Central memory CD8-positive, alpha-beta T cell (primary cell): ENCODE measurements at regions not wholly inside any gene's neighbourhood (a gene's known extent, or its start where the extent isn't known, plus 50 kb on each side); places are given as distances from the start of the nearest gene placed in this dataset.

Experiments
- ATAC-seq: fragments of 150-1000 bp; cut with Tn5 transposase; replicated peaks from 2 replicates; pipeline ENCODE4 v1.10.0; 2022; ENCODE audit warnings: mild to moderate bottlenecking, moderate FRiP score, moderate number of reproducible peaks; ENCODE audit not compliant: poor library complexity, severe bottlenecking; ENCODE audit errors: extremely low read depth
- DNase-seq, 2 donors: peaks; one replicate each; pipeline ENCODE4 v3.0.0; 2021; ENCODE audit warnings: low spot score in 2 of 2
- H3K27ac Mint-ChIP-seq: one replicate; pipeline ENCODE4 v1.8.0; 2022; ENCODE audit warnings: low read depth, mild to moderate bottlenecking, moderate library complexity, mixed read lengths
- H3K27me3 Mint-ChIP-seq: one replicate; pipeline ENCODE4 v1.8.0; 2022; ENCODE audit warnings: mixed read lengths
- H3K36me3 Mint-ChIP-seq: one replicate; pipeline ENCODE4 v1.8.0; 2022; ENCODE audit warnings: mild to moderate bottlenecking, moderate library complexity, mixed read lengths; ENCODE audit not compliant: insufficient read depth
- H3K4me1 Mint-ChIP-seq: one replicate; pipeline ENCODE4 v1.8.0; 2022; ENCODE audit warnings: mixed read lengths
- H3K4me3 Mint-ChIP-seq: one replicate; pipeline ENCODE4 v1.8.0; 2022; ENCODE audit warnings: mild to moderate bottlenecking, moderate library complexity, mixed read lengths
- H3K9me3 Mint-ChIP-seq: one replicate; pipeline ENCODE4 v1.8.0; 2022; ENCODE audit warnings: mixed read lengths

- DNase-seq = no peak
- ATAC-seq = no peak
- Mint-ChIP-seq H3K36me3 (no peaks in the 10 kb centered on the region), H3K27ac (no peak overlapping the region), H3K9me3 (no peaks in the 10 kb centered on the region), H3K4me3 (no peak overlapping the region), H3K4me1 (no peaks in the 10 kb centered on the region), H3K27me3 (no peaks in the 10 kb centered on the region)
These were observed 664.9 kb upstream of the LCORL start for GRCh38 chr4:18686338-18687037.

GRCh38 chr4:18684932-18685331, 663.4 kb upstream of the LCORL start:
- ATAC-seq (no peak), DNase-seq (no peak)
- H3K27me3 Mint-ChIP-seq = no peaks in the 10 kb centered on the region
- H3K36me3 Mint-ChIP-seq = no peaks in the 10 kb centered on the region
- no peak overlapping the region for H3K27ac Mint-ChIP-seq
- H3K4me1 Mint-ChIP-seq = no peaks in the 10 kb centered on the region
- H3K4me3 Mint-ChIP-seq = no peak overlapping the region
- H3K9me3 Mint-ChIP-seq = no peaks in the 10 kb centered on the region

GRCh38 chr4:18676526-18676915, 655.0 kb upstream of the LCORL start:
- Mint-ChIP-seq H3K4me3 (no peak overlapping the region), H3K4me1 (no peaks in the 10 kb centered on the region), H3K9me3 (no peaks in the 10 kb centered on the region), H3K27me3 (no peaks in the 10 kb centered on the region), H3K27ac (no peak overlapping the region), H3K36me3 (no peaks in the 10 kb centered on the region)
- ATAC-seq = no peak
- DNase-seq = no peak

- no peak for ATAC-seq
- Mint-ChIP-seq H3K27me3 (no peaks in the 10 kb centered on the region), H3K4me3 (no peak overlapping the region), H3K36me3 (no peaks in the 10 kb centered on the region), H3K27ac (no peak overlapping the region), H3K9me3 (no peaks in the 10 kb centered on the region), H3K4me1 (no peaks in the 10 kb centered on the region)
- no peak for DNase-seq
These were observed 654.3 kb upstream of the LCORL start for GRCh38 chr4:18675586-18676525.

- DNase-seq (no peak), ATAC-seq (no peak)
- Mint-ChIP-seq H3K4me3 (no peak overlapping the region), H3K4me1 (no peaks in the 10 kb centered on the region), H3K27ac (no peak overlapping the region), H3K9me3 (no peaks in the 10 kb centered on the region), H3K27me3 (no peaks in the 10 kb centered on the region), H3K36me3 (no peaks in the 10 kb centered on the region)
These were observed 648.5 kb upstream of the LCORL start for GRCh38 chr4:18670034-18670433.

- H3K27me3 Mint-ChIP-seq = no peaks in the 10 kb centered on the region
- ATAC-seq = no peak
- H3K27ac Mint-ChIP-seq = no peak overlapping the region
- no peak overlapping the region for H3K4me3 Mint-ChIP-seq
- H3K9me3 Mint-ChIP-seq = no peaks in the 10 kb centered on the region
- DNase-seq = no peak
- no peaks in the 10 kb centered on the region for H3K4me1 Mint-ChIP-seq
- H3K36me3 Mint-ChIP-seq = no peaks in the 10 kb centered on the region
These were observed 647.8 kb upstream of the LCORL start for GRCh38 chr4:18669390-18669789.

GRCh38 chr4:18666322-18666721, 644.8 kb upstream of the LCORL start:
- Mint-ChIP-seq H3K36me3 (no peaks in the 10 kb centered on the region), H3K4me3 (no peak overlapping the region), H3K27ac (no peak overlapping the region), H3K4me1 (no peaks in the 10 kb centered on the region), H3K27me3 (no peaks in the 10 kb centered on the region), H3K9me3 (peaks cover 8% of the 10 kb centered on the region)
- DNase-seq (no peak), ATAC-seq (no peak)

GRCh38 chr4:18664171-18664570, 642.6 kb upstream of the LCORL start:
- H3K27ac Mint-ChIP-seq = no peak overlapping the region
- ATAC-seq = no peak
- H3K4me3 Mint-ChIP-seq = no peak overlapping the region
- H3K27me3 Mint-ChIP-seq = no peaks in the 10 kb centered on the region
- peaks cover 8% of the 10 kb centered on the region for H3K9me3 Mint-ChIP-seq
- H3K4me1 Mint-ChIP-seq = no peaks in the 10 kb centered on the region
- no peak for DNase-seq
- no peaks in the 10 kb centered on the region for H3K36me3 Mint-ChIP-seq

- peaks cover 1% of the 10 kb centered on the region for H3K9me3 Mint-ChIP-seq
- ATAC-seq = no peak
- no peaks in the 10 kb centered on the region for H3K36me3 Mint-ChIP-seq
- H3K4me3 Mint-ChIP-seq = no peak overlapping the region
- H3K27ac Mint-ChIP-seq = no peak overlapping the region
- DNase-seq = no peak
- no peaks in the 10 kb centered on the region for H3K4me1 Mint-ChIP-seq
- no peaks in the 10 kb centered on the region for H3K27me3 Mint-ChIP-seq
These were observed 623.8 kb upstream of the LCORL start for GRCh38 chr4:18645351-18645750.

- Mint-ChIP-seq H3K27ac (no peak overlapping the region), H3K4me1 (no peaks in the 10 kb centered on the region), H3K27me3 (peaks cover 9% of the 10 kb centered on the region), H3K9me3 (no peaks in the 10 kb centered on the region), H3K36me3 (no peaks in the 10 kb centered on the region), H3K4me3 (no peak overlapping the region)
- no peak for ATAC-seq
- no peak for DNase-seq
These were observed 619.8 kb upstream of the LCORL start for GRCh38 chr4:18641334-18641733.

- Mint-ChIP-seq H3K27me3 (peaks cover 9% of the 10 kb centered on the region), H3K9me3 (no peaks in the 10 kb centered on the region), H3K4me3 (no peak overlapping the region), H3K4me1 (no peaks in the 10 kb centered on the region), H3K36me3 (no peaks in the 10 kb centered on the region), H3K27ac (no peak overlapping the region)
- ATAC-seq (no peak), DNase-seq (no peak)
These were observed 616.5 kb upstream of the LCORL start for GRCh38 chr4:18638031-18638430.

- Mint-ChIP-seq H3K27ac (no peak overlapping the region), H3K9me3 (no peaks in the 10 kb centered on the region), H3K36me3 (no peaks in the 10 kb centered on the region), H3K4me3 (no peak overlapping the region), H3K4me1 (no peaks in the 10 kb centered on the region), H3K27me3 (peaks cover 9% of the 10 kb centered on the region)
- ATAC-seq (no peak), DNase-seq (no peak)
These were observed 614.5 kb upstream of the LCORL start for GRCh38 chr4:18636001-18636585.

- H3K4me1 Mint-ChIP-seq = no peaks in the 10 kb centered on the region
- no peaks in the 10 kb centered on the region for H3K36me3 Mint-ChIP-seq
- H3K27ac Mint-ChIP-seq = no peak overlapping the region
- H3K9me3 Mint-ChIP-seq = no peaks in the 10 kb centered on the region
- DNase-seq (no peak), ATAC-seq (no peak)
- H3K27me3 Mint-ChIP-seq = peaks cover 9% of the 10 kb centered on the region
- H3K4me3 Mint-ChIP-seq = no peak overlapping the region
These were observed 614.0 kb upstream of the LCORL start for GRCh38 chr4:18635531-18635930.
